ENCODE measurements at regions not wholly inside any gene's neighbourhood (a gene's known extent, or its start where the extent isn't known, plus 50 kb on each side); places are given as distances from the start of the nearest gene placed in this dataset.

GRCh38 chr4:159673221-159673620 is 570.3 kb downstream of the RAPGEF2 start:
- H3K9me3 Mint-ChIP-seq, result peaks cover 26% of the 10 kb centered on the region
- H3K27ac Mint-ChIP-seq, result no peak overlapping the region
- TF ChIP-seq CTCF (IDR thresholded peaks at IDR 0.05), result no peak
- H3K4me3 Mint-ChIP-seq, result no peak overlapping the region
- no peak for DNase-seq
- no peaks in the 10 kb centered on the region for H3K27me3 Mint-ChIP-seq (ENCODE audit: insufficient read depth)
- H3K4me1 Mint-ChIP-seq (ENCODE audit: low read depth), result no peaks in the 10 kb centered on the region
- H3K36me3 Mint-ChIP-seq (ENCODE audit: low read depth), result no peaks in the 10 kb centered on the region

- Mint-ChIP-seq H3K4me3 (no peak overlapping the region), H3K9me3 (peaks cover 27% of the 10 kb centered on the region), H3K4me1 (ENCODE audit: low read depth) (no peaks in the 10 kb centered on the region), H3K27ac (no peak overlapping the region), H3K27me3 (ENCODE audit: insufficient read depth) (no peaks in the 10 kb centered on the region), H3K36me3 (ENCODE audit: low read depth) (no peaks in the 10 kb centered on the region)
- no peak for DNase-seq
- no peak for TF ChIP-seq CTCF (IDR thresholded peaks at IDR 0.05)
These were observed 571.4 kb downstream of the RAPGEF2 start for GRCh38 chr4:159674241-159674640.

- DNase-seq, result no peak
- H3K9me3 Mint-ChIP-seq, result peaks cover 42% of the 10 kb centered on the region
- no peak for TF ChIP-seq CTCF (IDR thresholded peaks at IDR 0.05)
- no peaks in the 10 kb centered on the region for H3K27me3 Mint-ChIP-seq (ENCODE audit: insufficient read depth)
- H3K36me3 Mint-ChIP-seq (ENCODE audit: low read depth), result no peaks in the 10 kb centered on the region
- H3K27ac Mint-ChIP-seq, result no peak overlapping the region
- no peaks in the 10 kb centered on the region for H3K4me1 Mint-ChIP-seq (ENCODE audit: low read depth)
- H3K4me3 Mint-ChIP-seq, result no peak overlapping the region
These were observed 574.6 kb downstream of the RAPGEF2 start for GRCh38 chr4:159677521-159677920.

GRCh38 chr4:159682996-159683395 is 580.1 kb downstream of the RAPGEF2 start:
- TF ChIP-seq CTCF (IDR thresholded peaks at IDR 0.05), result no peak
- H3K27ac Mint-ChIP-seq, result no peak overlapping the region
- no peak overlapping the region for H3K4me3 Mint-ChIP-seq
- no peaks in the 10 kb centered on the region for H3K27me3 Mint-ChIP-seq (ENCODE audit: insufficient read depth)
- H3K36me3 Mint-ChIP-seq (ENCODE audit: low read depth), result no peaks in the 10 kb centered on the region
- no peaks in the 10 kb centered on the region for H3K4me1 Mint-ChIP-seq (ENCODE audit: low read depth)
- DNase-seq, result no peak
- H3K9me3 Mint-ChIP-seq, result peaks cover 57% of the 10 kb centered on the region

GRCh38 chr4:159684061-159684460 is 581.2 kb downstream of the RAPGEF2 start:
- DNase-seq, result no peak
- TF ChIP-seq CTCF (IDR thresholded peaks at IDR 0.05), result no peak
- Mint-ChIP-seq H3K9me3 (peaks cover 65% of the 10 kb centered on the region), H3K27me3 (ENCODE audit: insufficient read depth) (no peaks in the 10 kb centered on the region), H3K27ac (no peak overlapping the region), H3K36me3 (ENCODE audit: low read depth) (no peaks in the 10 kb centered on the region), H3K4me1 (ENCODE audit: low read depth) (no peaks in the 10 kb centered on the region), H3K4me3 (no peak overlapping the region)
